Panc1 (cell line): ENCODE measurements at regions not wholly inside any gene's neighbourhood (a gene's known extent, or its start where the extent isn't known, plus 50 kb on each side); places are given as distances from the start of the nearest gene placed in this dataset.

ENCODE experiments used
- ATAC-seq: fragments of 200-7000 bp; cut with Tn5 transposase; 2 replicates; pipeline ENCODE4 v1.9.1; 2020; ENCODE audit warnings: mild to moderate bottlenecking, moderate library complexity
- BruUV-seq: library from RNA; stranded (reverse); fragments of 400-500 nt; replicated peaks from 2 replicates; lab custom pipeline; 2021; lab: Mats Ljungman, UMichigan
- CTCF ChIA-PET: fragments of 300-600 bp; sonication (Branson Sonifier 250); formaldehyde crosslinking; loops from one replicate; lab custom pipeline; 2022; ENCODE audit warnings: antibody characterized with exemption; lab: Charles Lee
- POLR2A ChIA-PET: fragments of 300-600 bp; sonication (Branson Sonifier 250); formaldehyde crosslinking; loops from one replicate; lab custom pipeline; 2022; ENCODE audit warnings: antibody characterized with exemption; lab: Charles Lee
- DNase-seq: peaks from one replicate; pipeline ENCODE4 v3.0.0-alpha.2; 2010; ENCODE audit warnings: low read depth, low spot score
- H3K27ac ChIP-seq: 2 replicates; pipeline ENCODE4 v1.5.1; 2011; ENCODE audit warnings: mild to moderate bottlenecking, low read length, inconsistent platforms
- H3K27me3 ChIP-seq: fragments of 200-500 bp; sonication (Bioruptor generic); 2 replicates; pipeline ENCODE4 v1.6.0; 2014; ENCODE audit warnings: low read length, inconsistent platforms; ENCODE audit not compliant: control insufficient read depth, insufficient read depth
- H3K36me3 ChIP-seq: fragments of 200-500 bp; sonication (Bioruptor generic); 2 replicates; pipeline ENCODE4 v1.5.1; 2014; ENCODE audit warnings: inconsistent platforms, mild to moderate bottlenecking, low read length, moderate library complexity; ENCODE audit not compliant: control insufficient read depth, insufficient read depth
- H3K4me1 ChIP-seq: 2 replicates; pipeline ENCODE4 v1.5.1; 2011; ENCODE audit warnings: inconsistent platforms, mild to moderate bottlenecking, low read length, moderate library complexity; ENCODE audit not compliant: control insufficient read depth, insufficient read depth
- H3K4me3 ChIP-seq, 2 experiments: 2 replicates each; pipeline ENCODE4 v1.5.1; 2011 to 2012; ENCODE audit warnings: low read depth in 2 of 2, low read length in 2 of 2, mild to moderate bottlenecking in 2 of 2, inconsistent platforms in 1 of 2, moderate library complexity in 1 of 2
- H3K9me3 ChIP-seq: fragments of 200-500 bp; sonication (Bioruptor generic); 2 replicates; pipeline ENCODE4 v1.5.1; 2014; ENCODE audit warnings: low read depth, mild to moderate bottlenecking, inconsistent platforms, low read length, moderate library complexity; ENCODE audit not compliant: control insufficient read depth, insufficient read depth
- CTCF ChIP-seq: fragments of 450-650 bp; IDR thresholded peaks from 2 replicates; pipeline ENCODE4 v1.5.1; 2017; ENCODE audit warnings: mild to moderate bottlenecking
- POLR2AphosphoS5 ChIP-seq: IDR thresholded peaks from 2 replicates; pipeline ENCODE4 v1.6.1; 2012; ENCODE audit warnings: mild to moderate bottlenecking, low read depth, low read length, moderate library complexity
- REST ChIP-seq, 2 experiments: IDR thresholded peaks; 2 replicates each; pipeline ENCODE4 v1.6.1; 2011 to 2012; ENCODE audit warnings: low read depth in 2 of 2, control low read depth in 1 of 2, low read length in 1 of 2, mild to moderate bottlenecking in 1 of 2, moderate library complexity in 1 of 2; ENCODE audit not compliant: insufficient read depth in 1 of 2
- SIN3A ChIP-seq: IDR thresholded peaks from 2 replicates; pipeline ENCODE4 v1.6.1; 2012; ENCODE audit warnings: low read depth, mild to moderate bottlenecking, low read length, moderate library complexity, borderline replicate concordance; ENCODE audit not compliant: insufficient read depth
- TCF7L2 ChIP-seq: IDR thresholded peaks from 2 replicates; pipeline ENCODE4 v1.6.1; 2011; ENCODE audit warnings: mild to moderate bottlenecking, low read depth, low read length, inconsistent platforms
- in situ Hi-C: cut with HindIII; loops from 2 replicates; pipeline ENCODE4 v1.10.0; 2016; ENCODE audit warnings: low sequenced_read_pairs, low pct_unique_long_range_greater_than_20kb
- intact Hi-C: fragments of 100-400 bp; cut with micrococcal nuclease; formaldehyde crosslinking; loops from one replicate; pipeline ENCODE4 v1.10.0; 2022; ENCODE audit not compliant: unreplicated experiment

- ChIA-PET CTCF (no interaction called here), POLR2A (no interaction called here)
- DNase-seq: no peak
- TF ChIP-seq REST (IDR thresholded peaks at IDR 0.05; ENCODE audit: insufficient read depth in 1 of 2, low read depth in 2 of 2, low read length in 1 of 2) (no peak), TCF7L2 (no peak), CTCF (no peak), SIN3A (no peak), POLR2AphosphoS5 (no peak)
- Histone ChIP-seq H3K4me3 (no peak overlapping the region), H3K4me1 (no peaks in the 10 kb centered on the region), H3K9me3 (no peaks in the 10 kb centered on the region), H3K27me3 (no peaks in the 10 kb centered on the region), H3K27ac (no peak overlapping the region), H3K36me3 (no peaks in the 10 kb centered on the region)
- ATAC-seq: no peak
- in situ Hi-C loops (no loop called here), intact Hi-C loops (no loop called here)
- BruUV-seq: no TSS peak
Measured at GRCh38 chr3:77837456-77838025, 797.6 kb downstream of the ROBO2 start.

- in situ Hi-C loops (no loop called here), intact Hi-C loops (no loop called here)
- BruUV-seq: no TSS peak
- H3K27me3 ChIP-seq: no peaks in the 10 kb centered on the region
- no peak overlapping the region for H3K4me3 ChIP-seq
- ATAC-seq (no peak), DNase-seq (no peak)
- CTCF ChIA-PET: no interaction called here
- POLR2A ChIA-PET: no interaction called here
- TF ChIP-seq TCF7L2: no peak
- no peak for TF ChIP-seq REST (IDR thresholded peaks at IDR 0.05; ENCODE audit: insufficient read depth in 1 of 2, low read depth in 2 of 2, low read length in 1 of 2)
- no peak for TF ChIP-seq POLR2AphosphoS5
- no peak for TF ChIP-seq CTCF
- no peak for TF ChIP-seq SIN3A
- H3K36me3 ChIP-seq: no peaks in the 10 kb centered on the region
- no peaks in the 10 kb centered on the region for H3K9me3 ChIP-seq
- H3K4me1 ChIP-seq: no peaks in the 10 kb centered on the region
- H3K27ac ChIP-seq: no peak overlapping the region
Measured at GRCh38 chr3:77859156-77859555, 819.3 kb downstream of the ROBO2 start.
